ENCODE measurements at regions not wholly inside any gene's neighbourhood (a gene's known extent, or its start where the extent isn't known, plus 50 kb on each side); places are given as distances from the start of the nearest gene placed in this dataset.
A peak's percentile ranks its signal among the peaks of the same experiment; 100 is the strongest.

DNA sequence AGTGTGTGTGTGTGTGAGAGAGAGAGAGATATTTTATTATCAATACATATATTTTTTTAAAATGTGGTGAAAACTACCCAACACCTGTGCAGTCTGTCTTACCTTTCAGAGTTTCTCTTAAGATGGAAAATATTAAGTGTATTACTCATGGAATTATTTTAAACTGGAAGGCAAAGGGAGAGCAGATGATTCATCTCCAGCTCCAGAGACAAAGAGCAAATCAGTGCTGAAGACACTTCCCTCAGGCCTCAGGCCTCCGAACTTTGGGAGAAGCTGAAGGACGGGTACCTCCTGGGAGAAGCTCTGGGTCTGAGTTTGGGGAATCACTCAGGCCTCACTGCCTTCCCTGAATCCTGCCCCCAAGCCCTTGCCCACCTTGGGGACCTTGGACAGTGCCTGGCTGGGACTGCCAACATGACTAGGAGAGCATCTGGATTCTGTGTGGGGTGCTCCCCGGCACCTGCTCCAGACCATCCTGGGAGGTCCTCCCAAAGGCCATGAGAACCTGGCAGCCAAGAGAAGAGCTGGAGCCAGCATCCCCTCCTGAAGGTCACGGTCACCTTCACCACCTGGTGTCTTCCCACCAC lies 170.4 kb upstream of the UBL3 start:
- peaks cover 33% of the 10 kb centered on the region for H3K4me1 Mint-ChIP-seq
- no peak overlapping the region for H3K27ac Mint-ChIP-seq
- H3K36me3 Mint-ChIP-seq, result no peaks in the 10 kb centered on the region
- DNase-seq (ENCODE audit: low spot score in 2 of 2, unreplicated experiment in 2 of 2), result no peak
- H3K9me3 Mint-ChIP-seq, result no peaks in the 10 kb centered on the region
- TF ChIP-seq, protein P1, sequence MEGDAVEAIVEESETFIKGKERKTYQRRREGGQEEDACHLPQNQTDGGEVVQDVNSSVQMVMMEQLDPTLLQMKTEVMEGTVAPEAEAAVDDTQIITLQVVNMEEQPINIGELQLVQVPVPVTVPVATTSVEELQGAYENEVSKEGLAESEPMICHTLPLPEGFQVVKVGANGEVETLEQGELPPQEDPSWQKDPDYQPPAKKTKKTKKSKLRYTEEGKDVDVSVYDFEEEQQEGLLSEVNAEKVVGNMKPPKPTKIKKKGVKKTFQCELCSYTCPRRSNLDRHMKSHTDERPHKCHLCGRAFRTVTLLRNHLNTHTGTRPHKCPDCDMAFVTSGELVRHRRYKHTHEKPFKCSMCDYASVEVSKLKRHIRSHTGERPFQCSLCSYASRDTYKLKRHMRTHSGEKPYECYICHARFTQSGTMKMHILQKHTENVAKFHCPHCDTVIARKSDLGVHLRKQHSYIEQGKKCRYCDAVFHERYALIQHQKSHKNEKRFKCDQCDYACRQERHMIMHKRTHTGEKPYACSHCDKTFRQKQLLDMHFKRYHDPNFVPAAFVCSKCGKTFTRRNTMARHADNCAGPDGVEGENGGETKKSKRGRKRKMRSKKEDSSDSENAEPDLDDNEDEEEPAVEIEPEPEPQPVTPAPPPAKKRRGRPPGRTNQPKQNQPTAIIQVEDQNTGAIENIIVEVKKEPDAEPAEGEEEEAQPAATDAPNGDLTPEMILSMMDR (IDR thresholded peaks at IDR 0.05; ENCODE audit: unreplicated experiment), result no peak
- no peaks in the 10 kb centered on the region for H3K27me3 Mint-ChIP-seq (ENCODE audit: low read depth)
- H3K4me3 Mint-ChIP-seq, result no peak overlapping the region

DNA sequence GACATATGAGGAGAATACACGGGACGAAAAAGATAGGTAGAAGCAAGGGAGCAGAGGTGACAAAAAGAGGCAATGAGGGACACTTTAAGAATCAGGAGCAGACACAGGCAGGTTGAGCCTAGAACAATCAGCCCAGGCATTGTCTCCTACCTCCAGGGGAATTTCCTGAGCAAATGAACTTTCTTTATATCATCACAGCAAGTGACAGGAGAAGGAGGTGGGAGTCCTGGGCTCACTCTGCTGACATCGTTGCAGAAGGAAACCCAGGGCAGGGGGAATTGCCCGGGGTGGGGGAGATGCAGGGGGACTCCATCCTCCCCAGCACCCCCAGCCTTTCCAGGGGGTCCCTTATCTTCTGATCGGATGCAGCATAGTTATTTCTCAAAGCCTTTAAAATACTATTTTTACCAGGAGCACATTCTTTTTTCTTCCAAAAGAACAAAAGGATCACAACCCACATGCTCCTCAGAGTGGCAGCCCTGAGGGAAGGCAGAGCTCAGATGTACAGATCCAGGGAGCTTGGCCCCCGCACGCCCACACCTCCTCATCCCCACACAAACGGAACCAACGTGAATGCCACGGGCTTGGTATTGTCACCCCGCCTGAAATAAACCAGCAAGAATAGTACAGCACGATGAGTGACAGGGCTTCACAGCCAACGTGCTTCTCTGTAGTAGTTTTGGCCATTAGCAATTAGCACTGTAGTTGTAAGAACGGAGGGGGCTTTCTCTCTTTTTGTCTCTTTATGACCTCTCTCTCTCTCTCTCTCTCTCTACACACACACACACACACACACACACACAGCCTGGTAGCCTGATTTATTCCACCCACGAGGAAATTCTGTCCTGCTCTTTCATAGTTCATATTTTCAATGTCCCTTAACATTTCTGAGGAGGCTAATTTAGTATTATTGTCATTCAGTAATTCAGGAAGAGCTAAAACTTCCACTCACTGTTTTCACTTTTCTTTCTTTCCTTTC lies 169.5 kb upstream of the UBL3 start:
- TF ChIP-seq, protein P1 (IDR thresholded peaks at IDR 0.05; ENCODE audit: unreplicated experiment), result no peak
- Mint-ChIP-seq H3K27ac (peak overlapping the region; percentile 43), H3K27me3 (ENCODE audit: low read depth) (no peaks in the 10 kb centered on the region), H3K4me1 (peaks cover 33% of the 10 kb centered on the region), H3K4me3 (no peak overlapping the region), H3K36me3 (no peaks in the 10 kb centered on the region), H3K9me3 (no peaks in the 10 kb centered on the region)
- no peak for DNase-seq (ENCODE audit: low spot score in 2 of 2, unreplicated experiment in 2 of 2)

DNA sequence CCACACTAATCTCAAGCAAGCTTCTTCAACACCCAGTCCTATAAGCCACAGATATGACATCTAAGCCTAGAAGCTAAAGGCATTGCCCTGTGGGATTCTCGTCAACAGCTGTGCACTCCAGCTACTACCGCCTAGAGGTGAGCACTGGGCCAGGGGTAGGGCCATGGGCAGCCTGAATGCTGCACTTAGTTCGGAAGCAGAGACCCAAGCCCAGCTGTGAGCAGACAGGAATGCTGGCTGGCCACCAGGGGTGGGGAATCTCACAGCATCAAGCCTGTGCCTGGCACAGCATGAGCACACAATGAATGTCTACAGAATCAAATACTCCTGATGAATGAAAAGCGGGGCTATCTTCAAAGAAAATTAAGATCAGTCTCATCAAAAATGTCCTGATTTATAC lies 167.5 kb upstream of the UBL3 start:
- H3K36me3 Mint-ChIP-seq, result no peaks in the 10 kb centered on the region
- TF ChIP-seq, protein P1 (IDR thresholded peaks at IDR 0.05; ENCODE audit: unreplicated experiment), result no peak
- no peaks in the 10 kb centered on the region for H3K9me3 Mint-ChIP-seq
- peaks cover 33% of the 10 kb centered on the region for H3K4me1 Mint-ChIP-seq
- H3K27ac Mint-ChIP-seq, result peak overlapping the region; percentile 44
- no peaks in the 10 kb centered on the region for H3K27me3 Mint-ChIP-seq (ENCODE audit: low read depth)
- DNase-seq (ENCODE audit: low spot score in 2 of 2, unreplicated experiment in 2 of 2), result no peak
- H3K4me3 Mint-ChIP-seq, result no peak overlapping the region

DNA sequence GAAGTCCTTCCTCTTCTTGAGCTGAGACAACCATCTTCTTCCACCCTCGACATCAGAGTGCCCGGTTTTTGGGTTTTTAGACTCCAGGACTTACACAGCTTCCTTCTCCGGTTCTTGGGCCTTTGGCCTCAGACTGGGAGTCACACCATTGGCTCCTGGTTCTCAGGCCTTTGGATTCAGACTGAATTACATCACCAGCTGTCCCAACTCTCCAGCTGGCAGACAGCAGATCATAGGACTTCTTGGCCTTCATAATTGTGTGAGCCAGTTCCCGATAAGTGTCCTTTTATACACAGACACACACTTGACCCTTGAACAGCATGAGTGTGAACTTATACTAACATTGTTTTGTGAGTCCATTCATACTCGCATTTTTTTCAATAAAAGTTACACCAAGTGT lies 166.0 kb upstream of the UBL3 start:
- Mint-ChIP-seq H3K4me1 (peaks cover 25% of the 10 kb centered on the region), H3K9me3 (no peaks in the 10 kb centered on the region), H3K27ac (no peak overlapping the region), H3K36me3 (no peaks in the 10 kb centered on the region), H3K4me3 (no peak overlapping the region), H3K27me3 (ENCODE audit: low read depth) (no peaks in the 10 kb centered on the region)
- no peak for DNase-seq (ENCODE audit: low spot score in 2 of 2, unreplicated experiment in 2 of 2)
- TF ChIP-seq, protein P1 (IDR thresholded peaks at IDR 0.05; ENCODE audit: unreplicated experiment), result no peak

DNA sequence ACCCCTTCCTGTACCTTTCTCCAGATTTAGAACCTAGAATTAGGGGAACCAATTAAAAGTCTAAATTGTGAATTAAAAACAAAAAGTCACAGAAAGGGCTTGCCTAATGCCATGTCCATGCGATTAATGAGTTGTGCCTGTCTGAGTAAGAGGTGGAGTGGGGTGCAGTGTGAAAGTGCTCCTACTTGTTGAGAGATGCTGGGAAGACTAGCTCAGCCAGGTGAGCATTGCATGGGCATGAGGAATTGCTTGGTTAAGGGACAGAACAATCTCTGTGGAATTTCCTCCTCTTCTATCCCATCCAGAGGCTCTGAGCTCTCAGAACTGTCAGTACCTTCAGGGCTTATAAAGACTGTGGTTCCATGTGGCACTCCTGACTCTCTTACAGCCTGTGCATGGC lies 159.0 kb upstream of the UBL3 start:
- Mint-ChIP-seq H3K4me3 (no peak overlapping the region), H3K9me3 (no peaks in the 10 kb centered on the region), H3K4me1 (no peaks in the 10 kb centered on the region), H3K27ac (no peak overlapping the region), H3K36me3 (no peaks in the 10 kb centered on the region), H3K27me3 (ENCODE audit: low read depth) (peaks cover 2% of the 10 kb centered on the region)
- no peak for DNase-seq (ENCODE audit: low spot score in 2 of 2, unreplicated experiment in 2 of 2)
- TF ChIP-seq, protein P1 (IDR thresholded peaks at IDR 0.05; ENCODE audit: unreplicated experiment), result no peak
